Renal pelvis (tissue), 1 donor: ENCODE measurements at regions not wholly inside any gene's neighbourhood (a gene's known extent, or its start where the extent isn't known, plus 50 kb on each side); places are given as distances from the start of the nearest gene placed in this dataset.
"Not testable (repeated sequence)": the region's sequence is repeated elsewhere in the genome, so short reads cannot be mapped to it uniquely, and the experiment has no call there.

ENCODE experiments used
- DNase-seq: peaks from one replicate; pipeline ENCODE4 v3.0.0-alpha.2; 2013

DNA sequence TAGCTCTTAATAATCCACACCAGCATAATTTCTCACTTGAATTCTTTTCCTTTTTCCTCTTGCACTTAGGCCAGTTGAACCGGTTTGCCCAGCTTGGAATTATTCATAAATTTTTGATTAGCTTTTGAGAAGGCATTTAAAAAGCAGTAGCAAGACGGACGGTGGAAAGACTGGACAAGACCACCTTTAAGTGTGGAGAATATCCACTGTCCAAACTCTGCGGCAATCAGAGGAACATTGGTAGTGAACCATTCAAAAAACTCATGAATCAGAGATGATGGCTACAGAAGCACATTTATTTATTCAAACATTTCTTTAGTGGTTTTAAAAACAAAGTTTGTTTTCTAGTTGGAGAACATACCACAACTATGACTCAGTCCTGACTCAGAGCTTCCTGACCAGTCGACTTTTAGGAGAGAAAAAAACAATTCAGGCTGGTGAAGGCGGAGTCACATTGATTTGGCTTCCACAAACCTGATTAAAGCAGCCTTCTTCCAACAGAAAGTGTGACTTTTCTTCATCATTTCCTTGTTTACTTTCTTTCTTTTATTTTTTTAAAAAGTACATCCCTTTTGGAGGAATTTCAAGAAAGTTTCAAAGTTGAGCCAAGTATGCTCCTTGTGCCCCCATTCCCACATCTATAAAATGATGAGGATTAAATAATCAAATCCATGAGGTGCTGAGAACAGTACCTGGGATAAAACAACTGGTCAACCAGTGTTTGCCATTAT lies 128.8 kb downstream of the ADSS2 start:
- DNase-seq, result peak; percentile 60

- DNase-seq, result no peak
These were observed 127.4 kb downstream of the ADSS2 start for GRCh38 chr1:244324176-244324883.

GRCh38 chr1:244325056-244325758 lies 126.5 kb downstream of the ADSS2 start:
- no peak for DNase-seq

DNA sequence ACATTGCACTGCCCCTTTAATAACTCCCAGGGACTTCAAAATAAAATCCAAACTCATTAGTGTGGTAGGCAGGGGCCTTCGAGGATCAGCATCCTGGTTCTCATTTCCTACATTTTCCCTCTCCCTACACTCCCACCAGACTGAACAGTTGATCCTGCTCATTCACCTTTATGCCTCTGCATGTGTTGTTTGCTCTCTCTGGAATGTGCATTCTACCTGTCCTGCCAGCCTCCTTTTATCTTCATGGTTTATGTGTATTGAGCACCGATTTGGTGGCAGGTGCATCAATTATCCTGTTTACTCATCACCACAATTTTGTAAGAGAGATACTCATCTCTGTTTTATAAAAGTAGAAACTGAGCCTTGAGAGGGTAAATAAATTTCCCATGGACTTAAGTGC lies 125.0 kb downstream of the ADSS2 start:
- no peak for DNase-seq

- DNase-seq, result no peak
These were observed 124.2 kb downstream of the ADSS2 start for GRCh38 chr1:244327533-244327932.

GRCh38 chr1:244328476-244328875 lies 123.2 kb downstream of the ADSS2 start:
- DNase-seq, result no peak

GRCh38 chr1:244329591-244330317 lies 122.0 kb downstream of the ADSS2 start:
- no peak for DNase-seq

GRCh38 chr1:244330318-244330625 lies 121.4 kb downstream of the ADSS2 start:
- DNase-seq, result no peak

DNA sequence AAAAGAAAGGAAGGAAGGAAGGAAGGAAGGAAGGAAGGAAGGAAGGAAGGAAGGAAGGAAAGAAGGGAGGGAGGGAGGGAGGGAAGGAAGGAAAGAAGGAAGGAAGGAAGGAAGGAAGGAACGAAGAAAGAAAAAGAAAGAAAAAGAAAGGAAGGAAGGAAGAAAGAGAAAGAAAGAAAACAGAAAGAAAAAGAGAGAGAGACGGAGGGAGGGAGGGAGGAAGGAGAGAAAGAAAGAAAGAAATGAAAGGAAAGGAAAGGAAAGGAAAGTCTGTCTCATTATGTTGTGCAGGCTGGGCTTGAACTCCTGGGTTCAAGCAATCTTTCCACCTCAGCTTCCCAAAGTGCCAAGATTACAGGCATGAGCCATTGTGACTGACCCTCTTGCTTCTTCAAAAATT lies 118.9 kb downstream of the ADSS2 start:
- DNase-seq, result not testable (repeated sequence)

- not testable (repeated sequence) for DNase-seq
These were observed 117.4 kb downstream of the ADSS2 start for GRCh38 chr1:244334315-244334714.

- DNase-seq, result not testable (repeated sequence)
These were observed 116.9 kb downstream of the ADSS2 start for GRCh38 chr1:244334842-244335241.

- no peak for DNase-seq
These were observed 116.3 kb downstream of the ADSS2 start for GRCh38 chr1:244335456-244335855.

DNA sequence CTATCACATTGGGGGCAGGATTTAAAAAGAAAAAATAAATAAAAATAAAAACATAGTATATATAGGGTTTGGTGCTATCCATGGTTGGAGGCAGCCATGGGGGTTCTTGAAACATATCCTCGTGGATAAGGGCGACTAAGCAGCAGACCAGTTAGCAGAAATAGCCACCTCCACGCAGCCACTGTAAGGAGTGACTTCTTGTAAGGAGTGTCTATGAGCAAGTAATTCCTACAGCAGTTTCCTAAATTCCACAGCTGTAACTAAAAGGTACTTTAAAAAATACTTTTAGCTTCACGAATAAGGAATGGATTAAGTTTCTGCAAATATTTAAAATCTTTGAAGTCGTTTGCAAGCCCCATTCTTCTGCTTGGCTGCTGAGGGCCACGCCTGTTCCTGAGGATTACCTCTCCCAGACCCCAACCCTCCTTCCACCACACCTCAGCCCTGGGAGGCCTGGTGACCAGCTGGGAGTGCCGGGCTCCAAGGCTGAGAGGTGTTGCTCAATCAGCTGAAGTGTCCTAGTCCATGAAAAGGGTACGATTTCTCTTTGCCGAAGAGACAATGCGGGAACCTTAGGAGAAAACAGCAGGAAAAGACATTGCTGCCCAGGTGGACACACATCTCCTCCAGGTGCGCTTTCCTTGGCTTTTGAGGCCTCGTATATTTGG lies 115.3 kb downstream of the ADSS2 start:
- DNase-seq, result no peak

- DNase-seq, result no peak
These were observed 113.9 kb downstream of the ADSS2 start for GRCh38 chr1:244337839-244338238.

GRCh38 chr1:244339073-244339692 lies 112.5 kb downstream of the ADSS2 start:
- no peak for DNase-seq

DNA sequence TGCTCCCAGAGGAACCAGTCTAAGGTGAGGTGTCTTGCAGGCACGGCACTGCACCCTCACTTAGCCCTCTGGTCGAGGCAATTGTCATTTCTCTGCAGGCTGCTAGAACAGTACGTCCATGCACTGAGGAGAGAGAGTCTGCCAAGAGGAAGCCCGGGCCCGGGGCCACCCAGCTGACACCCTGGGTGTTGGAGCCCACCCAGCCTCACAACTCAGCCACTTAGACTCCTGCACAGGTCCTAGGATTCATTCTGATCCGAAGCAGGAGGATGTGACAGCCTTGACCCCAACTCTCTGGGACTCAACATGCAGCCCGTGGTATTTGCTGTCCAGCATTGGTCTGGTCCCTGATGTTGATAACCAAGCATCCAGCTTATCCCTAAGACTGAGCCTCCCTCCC lies 111.9 kb downstream of the ADSS2 start:
- DNase-seq, result no peak

GRCh38 chr1:244340396-244340795 lies 111.3 kb downstream of the ADSS2 start:
- DNase-seq, result no peak

DNA sequence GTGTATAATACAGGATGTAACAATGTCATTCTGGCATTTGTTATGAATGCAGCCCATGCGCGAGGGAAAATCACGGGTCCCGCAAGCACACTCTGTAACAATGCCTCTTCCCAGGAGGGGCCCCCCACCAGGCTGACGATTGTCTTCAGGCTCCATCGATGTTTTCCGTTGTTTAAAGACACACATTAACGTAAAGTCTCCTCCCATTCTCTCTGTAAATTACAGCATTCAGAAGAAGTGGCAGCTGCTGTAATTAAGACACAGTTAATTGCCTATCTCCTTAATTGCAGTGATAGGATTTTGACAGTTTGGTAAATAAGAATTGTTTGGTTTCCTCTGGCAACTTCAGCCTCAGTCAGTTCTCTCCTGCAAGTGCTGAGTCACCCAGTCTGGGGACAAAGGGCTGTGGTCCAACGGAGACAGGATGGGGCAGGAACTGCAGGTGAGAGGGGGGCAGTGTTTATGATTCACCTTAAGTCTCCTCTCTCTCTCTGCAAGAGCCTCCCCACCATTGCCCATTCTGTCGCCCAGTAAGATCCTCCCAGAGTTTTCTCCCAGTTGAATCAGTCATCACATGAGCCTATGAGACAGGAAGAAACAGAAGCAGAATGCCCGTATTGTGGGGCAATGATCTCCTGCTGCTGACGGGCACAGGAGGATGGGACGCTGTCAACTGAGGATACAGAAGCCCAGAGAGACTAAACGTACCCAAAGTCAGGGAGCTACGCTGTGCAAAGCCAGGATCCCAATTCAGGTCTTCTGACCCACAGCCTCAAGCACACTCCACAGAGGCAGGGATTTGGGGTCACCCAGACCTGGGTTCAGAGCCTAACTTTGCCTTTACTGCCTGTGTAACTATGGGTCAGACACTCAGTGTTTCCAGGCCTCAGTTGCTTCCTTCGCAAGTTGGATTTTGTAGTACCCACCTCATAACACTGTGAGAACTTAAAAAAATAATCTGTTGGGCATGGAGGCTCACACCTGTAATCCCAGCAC lies 110.0 kb downstream of the ADSS2 start:
- no peak for DNase-seq

DNA sequence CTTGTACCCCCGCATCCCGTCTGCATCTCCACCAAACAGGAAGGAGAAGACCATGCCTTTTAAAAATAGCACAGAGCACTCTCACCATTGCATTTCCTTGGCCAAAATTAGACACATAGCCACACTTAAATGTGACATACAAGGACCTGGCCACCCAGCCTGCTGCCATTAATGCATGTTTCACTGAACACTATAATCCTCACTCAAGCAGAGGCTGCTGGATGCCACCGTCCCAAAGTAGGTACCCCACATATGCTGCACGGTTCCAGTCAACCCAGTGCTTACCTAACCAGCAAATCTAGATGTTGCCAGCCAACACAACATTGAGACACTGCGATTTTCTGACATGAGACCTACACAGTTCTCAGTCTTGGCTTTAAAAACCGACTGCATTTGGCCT lies 107.7 kb downstream of the ADSS2 start:
- no peak for DNase-seq

GRCh38 chr1:244346972-244347618 lies 104.6 kb downstream of the ADSS2 start:
- DNase-seq, result no peak
